ENCODE measurements at regions not wholly inside any gene's neighbourhood (a gene's known extent, or its start where the extent isn't known, plus 50 kb on each side); places are given as distances from the start of the nearest gene placed in this dataset.
"Not testable (repeated sequence)": the region's sequence is repeated elsewhere in the genome, so short reads cannot be mapped to it uniquely, and the experiment has no call there.

DNA sequence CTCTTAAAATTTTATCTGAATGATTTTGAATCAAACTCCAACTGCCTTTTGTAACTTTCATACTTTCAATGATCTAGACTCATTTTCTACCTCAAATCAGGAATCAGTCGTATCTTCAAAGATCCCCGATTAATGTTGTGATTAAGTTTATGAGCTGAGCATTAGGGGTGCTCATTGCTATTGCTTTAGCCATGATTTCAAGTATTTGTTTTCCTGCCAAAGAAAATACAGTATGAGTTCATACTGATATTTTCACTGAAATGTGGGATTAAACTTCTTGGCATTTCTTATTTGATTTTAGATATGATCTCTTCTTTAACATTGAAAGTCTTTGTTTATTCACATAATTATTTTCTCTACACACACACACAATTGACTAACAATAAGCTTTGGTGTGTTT is 785.6 kb downstream of the NTRK3 start:
- intact Hi-C loops (cut with DNase I) = no loop called here
- no peak for DNase-seq

- intact Hi-C loops (cut with DNase I); DNase-seq: not testable (repeated sequence)
Observed at GRCh38 chr15:87463956-87464355, 792.6 kb downstream of the NTRK3 start.

GRCh38 chr15:87461631-87462030 is 794.9 kb downstream of the NTRK3 start:
- intact Hi-C loops (cut with DNase I) = no loop called here
- DNase-seq = no peak

GRCh38 chr15:87454860-87455259 is 801.7 kb downstream of the NTRK3 start:
- no peak for DNase-seq
- intact Hi-C loops (cut with DNase I) = no loop called here

- intact Hi-C loops (cut with DNase I) = no loop called here
- DNase-seq = no peak
Observed at GRCh38 chr15:87450314-87450713, 806.2 kb downstream of the NTRK3 start.

DNA sequence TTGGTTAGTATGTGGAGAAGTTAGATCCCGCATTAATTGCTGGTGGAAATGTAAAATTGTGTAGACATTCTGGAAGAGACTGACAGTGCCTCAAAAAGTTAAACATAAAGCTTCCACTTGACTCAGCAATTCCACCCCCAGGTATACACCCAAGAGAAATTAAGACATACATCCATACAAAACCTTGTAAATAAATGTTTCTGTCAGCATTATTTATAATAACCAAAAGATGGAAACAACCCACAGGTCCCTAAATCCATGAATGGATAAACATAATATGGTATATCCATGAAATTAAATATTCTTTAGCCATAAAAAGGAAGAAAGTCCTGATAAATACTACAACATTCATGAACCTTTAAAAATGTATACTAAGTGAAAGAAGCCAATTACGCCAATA is 817.4 kb downstream of the NTRK3 start:
- DNase-seq = no peak
- intact Hi-C loops (cut with DNase I) = no loop called here

DNA sequence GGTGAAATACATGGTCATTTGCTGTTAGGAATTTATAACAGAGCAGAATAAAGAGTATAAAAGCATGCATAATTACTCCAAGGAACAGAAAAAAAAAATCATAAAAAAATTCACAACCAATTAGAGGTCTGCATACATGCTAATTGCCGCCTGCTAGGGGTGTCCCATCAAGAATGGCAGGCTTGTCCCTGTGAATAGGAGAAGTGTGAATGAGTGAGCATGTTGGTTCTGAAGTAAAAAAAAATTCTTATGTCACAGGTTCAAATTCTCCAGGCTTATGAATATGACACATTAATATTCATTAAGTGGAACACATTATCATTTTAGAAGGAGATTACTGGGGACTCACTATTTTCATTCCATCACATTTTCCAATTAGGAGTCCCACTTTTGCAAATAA is 822.7 kb downstream of the NTRK3 start:
- intact Hi-C loops (cut with DNase I) = no loop called here
- DNase-seq = no peak

GRCh38 chr15:87429754-87430153 is 826.8 kb downstream of the NTRK3 start:
- intact Hi-C loops (cut with DNase I) = no loop called here
- no peak for DNase-seq

GRCh38 chr15:87420017-87420416 is 836.5 kb downstream of the NTRK3 start:
- intact Hi-C loops (cut with DNase I) = no loop called here
- DNase-seq = no peak

- intact Hi-C loops (cut with DNase I) = no loop called here
- no peak for DNase-seq
Observed at GRCh38 chr15:87419344-87419743, 837.2 kb downstream of the NTRK3 start.

DNA sequence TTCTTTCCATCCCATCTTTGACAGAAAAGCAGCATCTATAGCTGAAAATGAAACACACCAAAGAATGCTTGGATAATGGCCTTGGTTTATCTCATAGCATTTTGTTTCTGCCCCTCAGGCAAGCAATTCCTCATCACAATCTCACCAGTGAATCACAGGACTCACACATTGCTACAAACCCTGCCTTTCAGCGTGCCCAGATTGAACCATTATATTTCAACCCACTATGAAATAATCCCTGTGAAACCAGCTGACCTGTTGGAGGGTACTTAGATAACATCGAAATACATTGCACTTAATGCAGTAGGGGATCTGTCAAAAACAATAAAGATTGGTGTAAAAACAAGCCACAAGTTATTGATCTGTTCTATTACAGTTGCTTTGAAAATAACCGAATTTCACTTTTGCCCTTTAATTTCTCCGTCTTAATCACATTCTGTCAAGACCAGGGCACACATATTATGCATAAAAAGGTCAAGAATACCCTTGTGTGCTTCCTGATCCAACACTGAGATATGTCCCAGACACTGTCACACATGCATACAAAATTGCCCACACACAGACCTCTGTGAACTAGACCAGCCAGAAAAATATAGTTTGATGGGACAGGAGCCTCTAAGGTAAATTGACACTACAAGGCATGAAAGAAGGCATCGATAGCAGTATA is 839.8 kb downstream of the NTRK3 start:
- intact Hi-C loops (cut with DNase I) = no loop called here
- no peak for DNase-seq

DNA sequence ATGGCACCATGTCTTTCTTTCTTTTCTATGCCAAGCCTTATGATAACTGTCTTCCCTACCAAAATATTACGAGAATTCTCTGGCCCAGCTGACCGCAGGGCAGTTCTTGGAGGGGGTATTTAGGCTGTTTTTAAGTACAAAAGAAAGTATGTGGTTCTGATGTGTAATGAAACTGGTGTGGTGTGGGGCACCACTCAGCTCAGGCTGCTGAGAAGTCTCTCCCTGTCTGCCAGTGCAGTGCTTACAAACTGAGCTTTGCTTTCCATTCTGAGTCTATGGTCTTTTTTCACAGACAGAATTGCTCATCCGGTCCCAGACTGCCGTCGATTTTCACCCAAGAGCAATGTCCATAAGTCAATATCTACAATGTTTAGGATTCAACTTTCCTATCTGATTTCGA is 847.6 kb downstream of the NTRK3 start:
- DNase-seq = no peak
- intact Hi-C loops (cut with DNase I) = no loop called here

DNA sequence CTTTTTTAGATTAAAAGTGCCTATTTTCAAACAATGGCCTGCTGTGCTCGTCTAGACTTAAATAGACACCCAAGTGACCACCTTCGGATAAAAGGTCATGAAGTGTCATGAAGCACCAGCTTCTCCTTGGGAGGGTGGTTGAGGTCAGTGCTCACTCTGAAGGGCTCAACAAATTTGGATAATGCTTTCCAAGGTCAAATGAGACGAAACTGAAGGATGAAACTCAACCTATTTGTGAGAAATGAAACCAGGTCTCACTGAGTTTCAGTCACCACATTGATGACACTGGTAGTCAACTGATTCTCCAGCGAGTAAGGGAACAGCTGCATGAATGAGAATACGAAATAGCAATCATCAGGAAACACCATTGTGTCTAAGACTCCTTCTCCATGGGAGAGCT is 852.6 kb downstream of the NTRK3 start:
- intact Hi-C loops (cut with DNase I) = no loop called here
- DNase-seq = no peak

DNA sequence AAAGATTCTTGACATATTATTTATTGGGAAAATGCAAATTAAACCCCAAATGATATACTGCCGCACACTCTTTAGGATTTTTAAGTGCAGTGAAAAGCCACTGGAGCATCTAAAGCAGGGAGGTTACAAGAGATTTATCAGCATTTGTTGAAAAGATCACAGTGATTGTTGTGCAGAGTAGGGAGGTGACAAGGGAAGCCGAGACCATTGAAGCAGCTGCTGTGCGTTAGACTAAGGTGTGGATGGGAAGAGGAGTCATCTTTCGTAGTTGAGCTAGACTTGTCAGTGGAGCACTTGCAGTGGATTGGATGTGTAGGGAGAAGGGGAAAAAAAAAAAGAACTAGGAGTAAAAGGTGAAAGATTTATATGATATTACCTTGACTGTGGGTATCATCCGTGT is 854.6 kb downstream of the NTRK3 start:
- no peak for DNase-seq
- intact Hi-C loops (cut with DNase I) = no loop called here

DNA sequence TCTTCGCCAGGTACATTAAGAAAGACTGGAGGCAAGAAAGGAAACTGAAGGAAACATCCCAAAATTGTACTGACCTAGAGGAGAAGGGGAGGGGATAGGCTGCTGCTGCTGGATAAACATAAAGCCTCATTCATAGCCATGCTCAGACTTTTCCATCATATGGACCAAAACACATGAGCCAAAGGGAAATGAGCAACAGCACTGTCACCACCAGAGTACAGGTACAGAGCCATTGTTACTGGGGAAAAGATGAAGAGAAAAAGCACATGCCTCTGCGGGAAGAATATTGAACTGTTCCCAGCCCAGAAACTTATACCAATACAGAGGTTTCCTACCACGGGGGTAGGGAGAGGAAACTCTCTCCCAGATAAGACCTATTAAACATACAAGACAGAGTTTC is 861.9 kb downstream of the NTRK3 start:
- intact Hi-C loops (cut with DNase I) = no loop called here
- DNase-seq = no peak

DNA sequence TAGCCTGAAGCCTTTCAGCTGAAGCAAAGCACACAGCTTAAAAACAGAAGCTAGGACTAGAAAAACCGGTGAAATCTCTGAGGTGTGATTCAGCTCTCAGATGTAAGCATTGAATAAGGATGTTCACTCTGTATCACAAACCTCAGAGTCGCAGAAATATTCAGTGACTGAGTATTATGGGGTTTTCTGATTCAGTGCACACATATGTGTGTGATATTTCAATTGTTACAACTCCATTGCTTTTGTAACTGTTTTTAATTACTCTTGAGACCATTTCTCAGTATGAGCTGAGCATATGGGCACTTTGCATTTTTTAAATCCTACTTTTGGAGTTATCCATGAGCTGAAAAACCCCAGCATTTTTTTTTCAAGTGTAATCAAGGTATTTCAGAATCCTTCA is 868.8 kb downstream of the NTRK3 start:
- DNase-seq = no peak
- intact Hi-C loops (cut with DNase I) = no loop called here

DNA sequence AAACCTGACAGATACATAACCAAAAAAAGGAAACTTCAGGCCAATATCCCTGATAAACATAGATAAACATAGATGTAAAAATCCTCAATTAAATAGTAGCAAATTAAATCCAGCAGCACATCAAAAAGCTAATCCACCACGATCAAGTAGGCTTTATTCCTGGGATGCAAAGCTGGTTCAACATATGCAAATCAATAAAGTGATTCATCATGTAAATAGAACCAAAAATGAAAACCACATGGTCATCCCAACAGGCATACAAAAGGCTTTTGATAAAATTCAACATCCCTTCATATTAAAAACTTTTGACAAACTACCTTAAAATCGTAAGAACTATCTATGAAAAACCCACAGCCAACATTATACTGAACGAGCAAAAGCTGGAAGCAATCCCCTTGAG is 882.2 kb downstream of the NTRK3 start:
- intact Hi-C loops (cut with DNase I) = no loop called here

GRCh38 chr15:87369269-87369668 is 887.3 kb downstream of the NTRK3 start:
- DNase-seq = no peak
- intact Hi-C loops (cut with DNase I) = no loop called here

More for the DNA sequence above, 882.2 kb downstream of the NTRK3 start:
- DNase-seq = no peak

DNA sequence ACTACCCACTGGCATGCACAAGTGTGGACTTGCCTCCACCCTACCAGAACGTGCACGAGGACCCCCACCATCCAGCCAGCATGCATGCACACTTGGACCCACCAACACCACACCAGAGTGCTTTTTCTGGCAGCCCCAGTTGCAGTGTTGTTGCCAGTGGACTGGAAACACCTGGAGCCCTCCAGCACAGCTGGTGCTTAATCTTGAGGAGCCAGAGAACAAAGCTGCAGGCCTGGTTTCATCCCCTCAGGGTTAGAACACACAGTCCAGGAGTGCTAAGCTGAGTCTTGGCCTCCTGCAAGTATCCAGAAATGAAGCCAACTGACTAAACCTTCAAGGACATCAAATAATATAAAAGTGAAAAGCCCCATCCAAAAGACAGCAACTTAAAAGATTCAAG is 888.0 kb downstream of the NTRK3 start:
- intact Hi-C loops (cut with DNase I) = no loop called here
- DNase-seq = no peak

GRCh38 chr15:87365186-87365585 is 891.4 kb downstream of the NTRK3 start:
- no peak for DNase-seq
- intact Hi-C loops (cut with DNase I) = no loop called here

DNA sequence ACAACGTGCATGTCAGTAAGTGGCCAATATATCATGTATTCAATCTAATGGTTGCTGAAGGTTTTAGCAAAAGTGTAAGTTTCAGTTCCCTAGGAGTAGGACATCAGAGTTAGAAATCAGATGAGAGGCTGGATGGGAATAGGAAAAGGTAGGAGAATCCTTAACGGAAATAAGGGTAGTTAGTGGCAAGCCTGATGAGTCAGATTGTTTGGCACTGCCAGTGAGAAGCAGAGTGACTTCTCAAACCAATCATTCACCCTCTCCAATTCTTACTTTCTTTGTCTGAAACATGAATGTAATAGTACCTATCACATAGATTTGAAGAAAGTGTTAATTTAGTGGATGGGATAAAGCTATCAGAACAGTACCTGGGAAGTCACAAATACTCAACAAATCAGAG is 894.0 kb downstream of the NTRK3 start:
- intact Hi-C loops (cut with DNase I) = no loop called here

More for the DNA sequence above, 894.0 kb downstream of the NTRK3 start:
- DNase-seq = no peak

All from head of caudate nucleus (tissue), 42 donors.